Activated T-helper 9 cell treated with anti-CD3 and anti-CD28 coated beads, Interleukin-2, amount 50 U/mL, for 16 hours (primary cell): ENCODE measurements at regions not wholly inside any gene's neighbourhood (a gene's known extent, or its start where the extent isn't known, plus 50 kb on each side); places are given as distances from the start of the nearest gene placed in this dataset.

Experiments used
- DNase-seq: peaks from one replicate; pipeline ENCODE4 v3.0.0-alpha.2; 2020; ENCODE audit warnings: low read depth

DNA sequence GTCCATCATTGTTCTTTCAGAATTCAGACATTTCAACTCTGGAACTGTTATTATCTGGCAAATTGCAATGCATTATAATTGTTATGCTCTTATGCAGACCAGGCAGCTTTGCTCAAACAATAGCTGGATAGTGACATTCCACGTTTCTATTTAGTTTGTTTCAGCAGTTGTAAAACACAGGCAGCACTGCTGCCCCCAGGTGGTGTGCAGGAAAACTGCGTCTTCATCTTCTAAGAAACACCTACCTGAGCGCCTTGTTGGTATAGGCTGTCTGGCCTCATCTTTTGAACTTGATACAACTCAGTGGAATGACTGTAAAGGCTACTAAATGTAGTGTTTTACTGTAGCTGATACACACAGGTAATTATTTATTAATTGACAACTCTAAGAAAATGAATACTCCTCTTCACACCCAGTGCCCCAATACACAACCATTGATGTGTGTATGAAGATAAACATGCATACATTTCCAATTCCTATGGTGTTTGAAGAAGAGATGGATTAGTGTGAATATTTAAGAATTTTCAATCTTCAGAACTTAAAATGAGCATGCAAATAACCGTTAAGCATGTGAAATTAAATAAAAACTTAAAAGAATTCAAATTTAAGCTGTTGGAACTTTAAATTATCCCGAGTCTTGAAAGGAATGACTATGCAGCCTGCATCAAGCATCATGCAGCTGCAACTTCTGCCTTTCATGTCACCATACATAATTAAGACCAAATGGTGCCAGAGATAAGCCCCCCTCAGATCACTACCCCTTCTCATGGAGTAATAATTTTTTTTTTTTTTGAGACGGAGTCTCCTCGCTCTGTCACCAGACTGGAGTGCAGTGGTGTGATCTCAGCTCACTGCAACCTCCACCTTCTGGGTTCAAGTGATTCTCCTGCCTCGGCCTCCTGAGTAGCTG lies 85.6 kb downstream of the CD8B2 start:
- no peak for DNase-seq

DNA sequence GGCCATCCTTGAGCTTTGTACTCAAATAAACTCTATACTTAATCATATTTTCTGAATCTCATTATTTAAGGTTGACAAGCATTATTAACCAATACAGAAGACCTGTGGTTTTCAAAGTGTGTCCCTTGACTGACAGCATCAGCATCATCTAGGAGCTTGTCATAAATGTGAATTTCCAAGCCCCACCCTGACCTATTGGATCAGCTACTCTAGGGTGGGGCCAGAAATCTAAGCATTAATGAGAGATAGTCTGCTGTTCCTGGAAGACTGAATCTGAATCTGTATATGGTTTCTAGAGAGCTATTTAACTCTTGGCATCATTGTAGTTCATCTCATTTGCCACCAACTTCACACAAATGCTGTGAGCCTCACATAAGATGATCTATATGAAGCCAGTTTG lies 86.6 kb downstream of the CD8B2 start:
- no peak for DNase-seq

DNA sequence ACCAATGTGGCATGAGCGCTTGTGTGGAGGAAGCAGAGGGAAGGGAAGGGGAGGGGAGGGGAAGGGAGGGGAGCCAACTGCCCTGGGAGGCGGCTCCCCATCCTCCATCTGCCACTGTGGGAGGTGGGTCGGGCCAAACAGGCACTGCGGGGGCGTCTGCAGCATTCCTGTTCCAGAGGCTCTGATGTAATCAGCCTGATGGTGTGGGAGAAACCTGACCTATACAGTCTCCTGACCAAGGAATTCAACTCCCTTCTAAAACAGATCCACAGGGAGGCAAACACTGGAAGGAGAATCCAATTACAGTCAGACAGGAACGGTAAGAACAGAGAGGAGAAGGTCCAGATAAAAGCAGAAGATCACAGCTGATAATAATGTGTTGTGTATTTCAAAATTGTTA lies 88.8 kb downstream of the CD8B2 start:
- DNase-seq: no peak

GRCh38 chr2:106577255-106577651 lies 90.1 kb downstream of the CD8B2 start:
- no peak for DNase-seq

DNA sequence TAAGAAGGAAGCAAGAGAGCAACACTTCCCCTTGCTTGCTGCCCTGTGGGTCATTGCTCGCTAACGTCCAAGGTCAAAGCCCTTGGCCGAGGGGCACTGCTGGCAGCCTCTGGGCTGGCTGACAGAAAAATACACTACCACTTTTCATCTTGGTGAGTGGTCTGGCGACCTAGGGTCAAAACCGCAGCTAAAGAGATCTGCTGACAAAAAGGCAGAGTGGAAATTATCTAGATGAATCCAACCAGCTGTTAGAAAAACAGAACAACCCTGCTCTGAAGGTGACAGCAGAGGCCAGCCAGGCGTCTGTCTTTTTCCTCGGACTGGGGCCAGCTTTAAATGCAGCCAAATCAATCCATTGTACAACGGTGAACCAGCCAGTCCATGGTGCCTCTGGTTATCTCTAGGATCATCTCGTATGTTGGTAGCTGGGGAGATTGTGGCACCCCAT lies 92.6 kb downstream of the CD8B2 start:
- no peak for DNase-seq

- no peak for DNase-seq
These were observed 93.1 kb downstream of the CD8B2 start for GRCh38 chr2:106580241-106580640.

- no peak for DNase-seq
These were observed 94.2 kb downstream of the CD8B2 start for GRCh38 chr2:106581328-106581727.

DNA sequence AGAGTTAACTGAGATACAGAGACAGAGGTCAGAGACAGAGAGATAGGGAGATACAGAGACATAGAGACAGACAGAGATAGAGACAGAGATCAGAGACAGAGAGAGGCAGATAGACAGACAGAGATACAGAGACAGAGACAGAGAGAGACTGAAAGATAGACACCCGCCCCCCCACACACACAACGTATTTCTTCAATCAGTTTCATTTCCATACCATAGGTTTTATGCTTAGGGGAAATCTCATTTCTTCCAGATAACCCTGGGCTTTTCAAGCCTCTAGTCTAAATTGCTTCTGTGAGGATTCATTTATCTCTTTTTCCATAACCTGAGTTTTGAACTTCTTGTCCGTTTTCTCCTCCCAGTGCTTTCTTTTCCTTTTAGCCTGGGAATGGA lies 94.6 kb downstream of the CD8B2 start:
- DNase-seq: no peak

- peak; percentile 28 for DNase-seq
These were observed 95.3 kb downstream of the CD8B2 start for GRCh38 chr2:106582148-106583143.

- DNase-seq: no peak
These were observed 97.3 kb downstream of the CD8B2 start for GRCh38 chr2:106584304-106584954.

- DNase-seq: no peak
These were observed 109.7 kb downstream of the CD8B2 start for GRCh38 chr2:106596844-106597243.

DNA sequence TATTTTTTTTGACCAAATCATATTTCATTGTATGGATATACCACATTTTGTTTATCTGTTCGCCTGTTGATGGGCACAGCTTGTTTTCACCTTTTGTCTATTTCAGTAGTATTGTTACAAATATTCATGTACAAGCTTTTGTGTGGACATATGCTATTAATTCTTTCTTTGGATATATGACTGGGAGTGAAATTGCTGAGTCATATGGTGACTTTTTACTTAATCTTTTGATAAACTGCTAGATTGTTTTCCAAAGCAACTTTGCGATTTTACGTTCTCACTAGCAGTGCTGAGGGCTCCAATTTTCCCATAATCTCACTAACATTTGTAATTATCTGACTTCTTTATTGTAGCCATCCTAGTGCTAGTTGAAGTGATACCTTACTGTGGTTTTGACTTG lies 112.4 kb downstream of the CD8B2 start:
- no peak for DNase-seq

DNA sequence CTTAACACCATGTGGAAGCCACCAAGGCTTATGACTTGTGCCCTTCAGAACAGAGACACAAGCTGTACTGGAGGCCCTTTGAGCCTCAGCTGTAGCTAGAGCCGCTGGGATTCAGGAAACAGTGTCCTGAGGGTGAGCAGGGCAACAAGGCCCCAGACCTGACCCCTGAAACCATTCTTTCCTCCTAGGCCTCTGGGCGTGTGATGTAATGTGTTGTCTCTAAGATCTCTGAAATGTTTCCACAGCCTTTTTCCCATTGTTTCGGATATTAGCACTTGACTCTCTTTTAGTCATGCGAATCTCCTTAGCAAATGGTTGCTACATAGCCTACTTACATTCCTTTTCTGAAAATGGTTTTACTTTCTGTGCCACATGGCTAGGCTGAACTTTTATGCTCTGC lies 114.9 kb downstream of the CD8B2 start:
- DNase-seq: no peak

GRCh38 chr2:106606652-106607051 lies 119.5 kb downstream of the CD8B2 start:
- DNase-seq: no peak

GRCh38 chr2:106607371-106607770 lies 120.2 kb downstream of the CD8B2 start:
- DNase-seq: no peak

DNA sequence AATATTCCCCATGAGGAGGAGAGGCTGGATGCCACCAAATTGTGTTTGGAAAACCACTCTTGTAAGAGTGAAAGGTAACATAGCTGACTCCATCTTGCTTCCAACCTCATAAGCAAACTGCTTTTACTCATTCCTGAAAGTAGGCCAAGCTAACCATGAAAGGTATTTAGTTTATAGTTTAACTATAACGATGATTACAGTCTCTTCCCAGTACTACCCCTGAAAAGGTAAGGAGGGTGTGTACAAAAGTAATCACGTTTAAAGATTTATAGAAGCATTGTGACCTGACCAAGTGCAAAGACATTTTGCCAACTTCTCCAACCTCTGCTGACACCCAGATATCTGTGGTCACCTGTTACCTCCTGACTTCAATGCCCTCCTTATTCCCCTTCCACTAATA lies 122.6 kb downstream of the CD8B2 start:
- no peak for DNase-seq

DNA sequence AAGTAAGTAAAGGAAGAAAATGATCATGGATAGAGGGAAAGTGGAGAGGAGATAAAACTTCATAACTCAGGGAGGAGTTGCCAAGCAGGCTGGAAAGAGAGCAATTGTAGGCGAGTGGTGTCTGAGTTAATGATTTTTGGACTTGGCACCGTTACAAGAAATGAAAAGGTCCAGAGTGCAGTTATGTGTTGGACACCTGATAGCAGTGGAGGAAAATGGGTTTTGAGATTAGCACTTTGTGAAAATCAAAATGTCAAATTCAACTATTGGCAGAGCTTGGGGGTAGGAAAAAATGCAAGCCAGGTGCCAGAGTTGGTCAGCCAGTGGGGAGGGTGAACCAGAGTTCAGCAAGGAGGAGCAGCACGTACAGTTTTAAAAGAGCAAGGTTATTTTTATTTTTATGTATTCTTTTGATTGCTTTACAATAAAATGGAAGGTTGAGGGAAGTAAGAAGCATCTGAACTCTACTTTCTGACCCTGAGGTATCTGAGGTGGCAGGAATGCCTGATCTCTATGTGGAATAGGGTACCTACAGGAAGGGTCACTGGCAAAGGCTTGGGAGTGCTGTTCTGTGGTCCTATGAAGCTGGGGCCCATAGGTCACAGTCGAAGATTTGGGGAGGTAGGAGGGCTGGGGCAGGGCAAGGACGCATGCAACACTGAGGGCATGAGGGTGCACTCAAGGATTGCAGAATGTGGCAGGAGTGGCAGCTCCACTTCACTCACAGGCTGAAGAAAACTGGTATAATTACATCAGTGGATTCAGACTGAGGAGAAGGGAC lies 127.5 kb downstream of the CD8B2 start:
- DNase-seq: no peak

DNA sequence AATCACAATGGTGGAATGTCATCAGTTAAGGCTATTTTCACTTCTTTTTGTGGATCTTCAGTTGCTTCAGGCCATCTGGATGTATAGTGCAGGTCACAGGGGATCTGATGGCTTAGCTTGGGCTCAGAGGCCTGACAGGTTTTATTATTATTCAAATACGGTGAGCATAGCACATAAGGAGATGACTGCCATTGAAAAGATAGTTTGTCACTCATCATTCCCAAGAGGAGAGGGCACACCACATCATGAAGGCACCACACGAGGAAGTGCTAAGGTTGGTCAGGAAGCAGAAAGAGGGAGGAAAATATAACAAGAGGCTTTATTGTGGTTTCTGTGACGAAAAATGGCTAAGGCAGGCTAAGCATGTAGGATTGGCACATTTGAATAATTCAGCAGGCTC lies 131.4 kb downstream of the CD8B2 start:
- DNase-seq: no peak

- no peak for DNase-seq
These were observed 136.3 kb downstream of the CD8B2 start for GRCh38 chr2:106623456-106623855.

DNA sequence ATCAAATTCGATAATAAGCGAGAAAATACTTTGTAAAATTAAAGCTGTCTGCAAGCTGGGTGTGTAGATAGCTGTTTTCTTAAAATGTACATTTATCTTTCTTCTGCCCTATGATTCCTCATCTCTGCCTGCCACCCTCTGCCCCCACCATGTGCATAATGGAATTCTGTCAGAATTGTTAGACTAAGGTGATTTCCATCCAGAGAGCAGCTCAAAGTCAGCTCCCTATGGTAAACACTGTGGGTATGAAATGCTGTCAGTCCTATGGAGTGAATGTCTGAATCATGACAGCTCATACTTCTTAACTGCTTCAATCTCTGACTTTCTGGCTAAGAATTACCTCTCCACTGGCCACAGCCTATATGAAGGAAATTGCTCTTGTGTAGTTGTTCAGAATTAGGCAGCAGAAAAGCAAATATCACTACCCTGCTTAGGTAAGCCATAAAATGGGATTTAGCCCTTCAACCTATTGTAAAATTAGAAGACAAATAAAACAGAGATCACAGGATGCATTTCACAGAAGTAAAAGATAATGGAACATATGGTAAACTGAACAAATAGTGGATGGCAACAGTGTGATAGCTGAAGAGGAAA lies 137.7 kb downstream of the CD8B2 start:
- DNase-seq: no peak

GRCh38 chr2:106628377-106628776 lies 141.2 kb downstream of the CD8B2 start:
- no peak for DNase-seq
